BLaER1 treated with 17β-estradiol and CSF1 and Interleukin-3, amounts not matched to agents 10 nM and 100 nM (cell line): ENCODE measurements at regions not wholly inside any gene's neighbourhood (a gene's known extent, or its start where the extent isn't known, plus 50 kb on each side); places are given as distances from the start of the nearest gene placed in this dataset.

Experiments used
- H3K27ac ChIP-seq, 11 experiments: shearing (Covaris generic); formaldehyde crosslinking; 2 replicates each; pipeline ENCODE4 v1.8.1; 2022
- H3K27me3 ChIP-seq, 11 experiments: shearing (Covaris generic); formaldehyde crosslinking; 2 replicates each; pipeline ENCODE4 v1.8.1; 2022
- H3K36me3 ChIP-seq, 11 experiments: shearing (Covaris generic); formaldehyde crosslinking; 2 replicates each; pipeline ENCODE4 v1.8.1; 2022
- H3K4me1 ChIP-seq, 10 experiments: shearing (Covaris generic); formaldehyde crosslinking; 2 replicates each; pipeline ENCODE4 v1.8.1; 2022
- H3K4me2 ChIP-seq, 11 experiments: shearing (Covaris generic); formaldehyde crosslinking; 2 replicates each; pipeline ENCODE4 v1.8.1; 2022
- H3K4me3 ChIP-seq, 10 experiments: shearing (Covaris generic); formaldehyde crosslinking; 2 replicates each; pipeline ENCODE4 v1.8.1; 2022
- H3K9ac ChIP-seq, 11 experiments: shearing (Covaris generic); formaldehyde crosslinking; 2 replicates each; pipeline ENCODE4 v1.8.1; 2022
- H3K9me3 ChIP-seq, 11 experiments: shearing (Covaris generic); formaldehyde crosslinking; replicated peaks in 1 of 11; 2 replicates each; pipeline ENCODE4 v1.8.1; 2022
- H4K20me1 ChIP-seq, 11 experiments: shearing (Covaris generic); formaldehyde crosslinking; 2 replicates each; pipeline ENCODE4 v1.8.1; 2022
- Cebpa-rat ChIP-seq, 11 experiments: shearing (Covaris generic); IDR thresholded peaks; 2 replicates each; pipeline ENCODE4 v1.8.1; 2022

DNA sequence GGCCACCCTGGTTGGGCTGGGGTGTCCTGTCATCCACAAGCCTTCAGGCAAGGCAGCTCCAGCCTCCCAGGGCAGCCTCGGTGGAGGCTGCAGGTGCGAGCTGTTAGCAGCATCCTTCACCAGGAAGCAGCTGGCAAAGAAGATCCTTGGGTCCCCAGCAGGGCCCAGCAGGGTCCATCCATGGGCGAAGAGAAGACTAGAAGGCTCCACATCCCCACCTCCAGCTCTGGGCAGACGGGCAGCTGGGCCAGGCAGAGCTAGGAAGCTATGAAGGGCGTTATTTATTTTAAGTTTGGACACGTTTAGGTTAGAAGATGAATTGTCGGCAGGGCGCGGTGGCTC is 348.5 kb downstream of the TCERG1L start:
- Histone ChIP-seq H3K4me3 (no peak overlapping the region), H3K4me1 (peaks cover 5 to 16% (median 6%) of the 10 kb centered on the region in 10 experiments; a peak in 17 of 20 replicates), H3K4me2 (no peak overlapping the region), H3K27ac (no peak overlapping the region), H3K9ac (no peak overlapping the region), H3K36me3 (no peaks in the 10 kb centered on the region), H3K27me3 (no peaks in the 10 kb centered on the region), H3K9me3 (peaks cover 0 to 6% (median 0%) of the 10 kb centered on the region in 11 experiments; a peak in 2 of 22 replicates), H4K20me1 (no peaks in the 10 kb centered on the region; a peak in 1 of 22 replicates)
- no peak for TF ChIP-seq Cebpa-rat (IDR thresholded peaks at IDR 0.05)

DNA sequence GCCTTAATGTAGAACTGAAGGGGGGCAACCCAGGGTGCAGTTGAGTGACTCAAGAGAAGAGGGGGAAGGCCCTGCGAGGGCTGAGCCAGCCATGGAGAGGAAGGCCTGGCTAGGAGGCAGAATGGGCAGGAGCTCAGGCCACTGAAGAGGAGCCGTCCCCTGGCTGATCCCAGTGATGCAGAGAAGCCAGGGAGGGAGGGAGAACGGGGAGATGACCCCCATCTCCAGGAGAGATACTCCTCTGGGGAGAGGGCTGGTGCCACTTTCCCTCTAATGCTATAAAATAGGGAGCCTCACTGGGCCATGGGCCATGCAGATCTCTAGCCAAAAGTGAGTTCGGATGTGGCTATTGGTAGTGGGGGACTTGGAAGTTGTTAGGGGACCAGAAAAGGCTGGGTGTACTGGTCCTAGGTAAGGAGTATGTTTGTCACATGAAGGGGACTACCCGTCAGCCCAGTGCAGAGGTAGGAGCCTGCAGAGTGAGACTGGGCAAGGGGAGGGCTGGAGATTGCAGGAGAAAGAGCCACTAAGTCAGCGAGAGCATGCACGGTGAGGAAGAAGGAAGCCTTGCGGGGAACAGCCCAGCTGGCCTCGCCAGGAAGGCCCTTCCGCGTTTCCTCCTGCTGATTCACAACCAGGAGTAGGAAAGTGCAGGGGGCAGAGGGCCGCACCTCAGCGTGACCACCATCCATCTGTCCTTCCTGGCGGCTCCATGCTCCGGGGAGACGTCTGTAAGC is 347.6 kb downstream of the TCERG1L start:
- Histone ChIP-seq H4K20me1 (no peaks in the 10 kb centered on the region; a peak in 1 of 22 replicates), H3K36me3 (no peaks in the 10 kb centered on the region), H3K4me2 (no peak overlapping the region), H3K9ac (no peak overlapping the region), H3K27ac (no peak overlapping the region), H3K9me3 (peaks cover 0 to 6% (median 0%) of the 10 kb centered on the region in 11 experiments; a peak in 2 of 22 replicates), H3K4me1 (peaks cover 9 to 20% (median 13%) of the 10 kb centered on the region in 10 experiments; a peak in 18 of 20 replicates), H3K27me3 (no peaks in the 10 kb centered on the region), H3K4me3 (no peak overlapping the region)
- TF ChIP-seq Cebpa-rat (IDR thresholded peaks at IDR 0.05): no peak

DNA sequence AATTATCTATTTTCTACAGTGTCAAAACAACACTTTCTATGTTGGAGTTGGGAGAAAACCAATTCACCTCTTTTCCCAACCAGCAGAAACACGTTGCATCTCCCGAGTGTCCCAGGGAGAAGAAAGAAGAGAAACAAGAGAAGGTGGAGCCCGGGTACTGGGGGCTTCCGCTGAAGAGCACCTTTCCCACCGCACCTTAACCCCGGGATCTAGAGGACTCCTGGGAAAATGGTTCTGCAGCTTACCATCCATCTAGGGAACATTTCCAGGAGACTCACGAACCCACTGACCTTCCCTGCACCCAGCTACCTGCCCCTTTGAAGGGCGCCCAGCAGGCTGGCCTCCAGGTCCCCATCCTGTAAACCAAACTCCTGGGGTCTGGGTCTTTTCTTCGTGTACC is 346.8 kb downstream of the TCERG1L start:
- H3K4me2 ChIP-seq: no peak overlapping the region
- H3K36me3 ChIP-seq: no peaks in the 10 kb centered on the region
- no peaks in the 10 kb centered on the region for H3K27me3 ChIP-seq
- H3K4me3 ChIP-seq: no peak overlapping the region
- peaks cover 9 to 19% (median 13%) of the 10 kb centered on the region in 10 experiments; a peak in 18 of 20 replicates for H3K4me1 ChIP-seq
- no peak overlapping the region for H3K27ac ChIP-seq
- no peaks in the 10 kb centered on the region for H4K20me1 ChIP-seq
- no peak overlapping the region for H3K9ac ChIP-seq
- no peak for TF ChIP-seq Cebpa-rat (IDR thresholded peaks at IDR 0.05)
- H3K9me3 ChIP-seq: peaks cover 0 to 6% (median 0%) of the 10 kb centered on the region in 11 experiments; a peak in 2 of 22 replicates

DNA sequence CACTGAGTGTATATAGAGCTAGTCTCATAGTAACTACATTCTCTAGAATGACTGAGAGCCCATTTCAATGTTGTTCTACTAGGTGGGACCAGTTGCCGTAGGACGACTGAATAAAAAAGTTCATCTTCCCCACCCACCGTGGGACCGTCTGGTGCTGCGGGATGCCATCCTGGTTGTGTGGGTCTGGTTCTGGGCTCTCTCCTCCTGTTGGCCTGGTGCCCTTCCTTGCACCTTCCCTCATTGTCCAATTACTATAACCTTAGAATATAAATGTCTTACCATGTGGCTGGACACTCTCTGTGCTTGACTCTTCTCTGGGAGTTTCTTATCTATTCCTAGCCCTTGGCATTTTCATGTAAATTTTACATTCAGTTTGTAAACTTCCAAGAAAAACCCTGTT is 344.4 kb downstream of the TCERG1L start:
- TF ChIP-seq Cebpa-rat (IDR thresholded peaks at IDR 0.05): no peak
- Histone ChIP-seq H3K27ac (no peak overlapping the region), H3K4me2 (no peak overlapping the region), H3K9me3 (peaks cover 0 to 17% (median 4%) of the 10 kb centered on the region in 11 experiments; a peak in 11 of 22 replicates), H3K4me3 (no peak overlapping the region), H3K9ac (no peak overlapping the region), H3K36me3 (no peaks in the 10 kb centered on the region), H4K20me1 (no peaks in the 10 kb centered on the region), H3K4me1 (peaks cover 9 to 15% (median 12%) of the 10 kb centered on the region in 10 experiments; a peak in 18 of 20 replicates), H3K27me3 (no peaks in the 10 kb centered on the region)

DNA sequence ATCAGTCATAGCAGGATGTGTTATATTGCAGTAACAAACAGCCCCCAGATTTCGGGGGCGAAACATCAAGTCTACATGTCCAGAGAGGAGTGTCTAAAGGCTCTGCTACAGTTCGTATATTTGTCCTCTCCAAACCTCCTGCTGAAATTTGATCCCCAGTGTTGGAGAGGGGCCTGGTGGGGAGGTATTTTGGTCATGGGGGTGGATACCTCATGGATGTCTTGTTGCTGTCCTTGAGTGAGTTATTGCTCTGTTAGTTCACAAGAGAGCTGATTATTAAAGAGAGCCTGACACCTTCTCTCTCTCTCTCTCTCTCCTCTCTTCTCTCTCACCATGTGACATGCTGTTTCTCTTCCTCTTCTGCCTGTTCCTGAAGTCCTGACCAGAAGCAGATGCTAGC is 343.7 kb downstream of the TCERG1L start:
- TF ChIP-seq Cebpa-rat (IDR thresholded peaks at IDR 0.05): no peak
- Histone ChIP-seq H4K20me1 (no peaks in the 10 kb centered on the region), H3K27ac (no peak overlapping the region), H3K36me3 (no peaks in the 10 kb centered on the region), H3K9ac (no peak overlapping the region), H3K4me3 (no peak overlapping the region), H3K4me2 (peak overlapping the region in 9 of 11 experiments; percentile 16 to 44 (median 26); a peak in 13 of 22 replicates), H3K27me3 (no peaks in the 10 kb centered on the region), H3K4me1 (peaks cover 9 to 15% (median 11%) of the 10 kb centered on the region in 10 experiments; a peak in 18 of 20 replicates), H3K9me3 (peaks cover 0 to 22% (median 7%) of the 10 kb centered on the region in 11 experiments; a peak in 12 of 22 replicates)

DNA sequence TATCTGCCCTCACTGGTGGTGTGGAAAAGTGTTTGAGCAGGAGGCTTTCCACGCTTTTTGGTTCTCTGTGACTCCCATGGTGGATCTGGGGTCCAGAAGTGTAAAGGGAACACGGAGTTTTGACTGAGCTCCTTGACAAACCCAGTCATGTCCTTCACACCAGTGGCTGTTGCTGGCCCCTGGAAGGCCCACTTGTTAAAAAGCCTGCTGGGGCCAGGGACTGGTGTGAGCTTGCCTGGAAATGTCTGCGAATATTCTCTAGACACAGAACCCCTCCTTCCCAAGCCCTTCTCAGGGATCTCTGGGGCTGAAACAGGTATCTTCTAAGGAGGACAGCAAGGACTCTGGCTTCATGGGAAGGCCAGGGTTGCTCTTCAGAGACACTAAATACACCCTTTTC is 343.0 kb downstream of the TCERG1L start:
- Histone ChIP-seq H3K36me3 (no peaks in the 10 kb centered on the region), H3K4me2 (peak overlapping the region in 8 of 11 experiments; percentile 16 to 44 (median 25); a peak in 11 of 22 replicates), H3K27me3 (no peaks in the 10 kb centered on the region), H3K9ac (no peak overlapping the region), H3K4me3 (no peak overlapping the region), H3K9me3 (peaks cover 0 to 29% (median 14%) of the 10 kb centered on the region in 11 experiments; a peak in 14 of 22 replicates), H3K27ac (no peak overlapping the region), H4K20me1 (no peaks in the 10 kb centered on the region), H3K4me1 (peaks cover 8 to 15% (median 11%) of the 10 kb centered on the region in 10 experiments; a peak in 18 of 20 replicates)
- no peak for TF ChIP-seq Cebpa-rat (IDR thresholded peaks at IDR 0.05)

DNA sequence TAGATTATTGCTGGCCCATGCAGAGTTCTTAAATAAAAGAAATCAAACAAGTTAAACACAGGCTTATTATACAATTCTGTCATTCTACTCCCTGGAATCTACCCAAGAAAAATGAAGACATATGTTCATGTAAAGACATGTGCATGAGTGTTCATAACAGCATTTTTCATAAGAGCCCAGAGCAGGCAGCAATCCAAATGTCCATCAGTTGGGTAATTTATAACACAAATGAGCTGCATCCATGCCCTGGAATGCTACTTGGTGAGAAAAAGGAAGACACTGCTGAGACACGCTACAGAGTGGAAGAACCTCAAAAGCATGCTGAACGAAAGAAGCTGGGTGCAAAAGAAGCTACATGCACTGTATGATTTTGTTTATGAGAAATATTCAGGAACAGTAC is 342.6 kb downstream of the TCERG1L start:
- H3K9me3 ChIP-seq: peaks cover 0 to 31% (median 15%) of the 10 kb centered on the region in 11 experiments; a peak in 14 of 22 replicates
- no peak for TF ChIP-seq Cebpa-rat (IDR thresholded peaks at IDR 0.05)

DNA sequence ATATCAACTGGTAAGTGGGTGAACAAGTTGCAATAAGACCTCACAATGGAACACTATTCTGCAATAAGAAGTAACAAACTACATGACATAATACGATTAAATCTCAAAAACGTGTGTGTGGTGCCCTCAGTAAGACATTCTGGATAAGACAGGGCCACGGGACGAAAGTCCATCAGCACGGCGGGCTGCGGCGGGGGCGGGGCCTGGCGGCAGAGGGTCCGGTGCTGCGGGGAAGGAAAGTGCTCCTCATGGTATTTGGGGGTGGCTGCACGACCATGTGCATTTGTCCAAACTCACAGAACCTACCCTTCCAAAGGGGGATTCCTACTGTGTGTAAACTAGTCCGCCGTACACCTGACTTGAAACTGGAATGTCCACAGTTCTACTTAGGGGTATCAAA is 341.8 kb downstream of the TCERG1L start:
- TF ChIP-seq Cebpa-rat (IDR thresholded peaks at IDR 0.05): no peak
- no peak overlapping the region for H3K27ac ChIP-seq
- no peak overlapping the region for H3K4me3 ChIP-seq
- H3K36me3 ChIP-seq: no peaks in the 10 kb centered on the region
- H3K9me3 ChIP-seq: peaks cover 0 to 31% (median 15%) of the 10 kb centered on the region in 11 experiments; a peak in 14 of 22 replicates
- peaks cover 8 to 15% (median 11%) of the 10 kb centered on the region in 10 experiments; a peak in 18 of 20 replicates for H3K4me1 ChIP-seq
- no peaks in the 10 kb centered on the region for H4K20me1 ChIP-seq
- no peak overlapping the region for H3K9ac ChIP-seq
- H3K4me2 ChIP-seq: no peak overlapping the region
- no peaks in the 10 kb centered on the region for H3K27me3 ChIP-seq

More for the DNA sequence above, 342.6 kb downstream of the TCERG1L start:
- no peaks in the 10 kb centered on the region for H4K20me1 ChIP-seq
- H3K27me3 ChIP-seq: no peaks in the 10 kb centered on the region
- H3K4me2 ChIP-seq: no peak overlapping the region
- H3K4me1 ChIP-seq: peaks cover 8 to 15% (median 11%) of the 10 kb centered on the region in 10 experiments; a peak in 18 of 20 replicates
- H3K9ac ChIP-seq: no peak overlapping the region
- H3K4me3 ChIP-seq: no peak overlapping the region
- no peak overlapping the region for H3K27ac ChIP-seq
- H3K36me3 ChIP-seq: no peaks in the 10 kb centered on the region

DNA sequence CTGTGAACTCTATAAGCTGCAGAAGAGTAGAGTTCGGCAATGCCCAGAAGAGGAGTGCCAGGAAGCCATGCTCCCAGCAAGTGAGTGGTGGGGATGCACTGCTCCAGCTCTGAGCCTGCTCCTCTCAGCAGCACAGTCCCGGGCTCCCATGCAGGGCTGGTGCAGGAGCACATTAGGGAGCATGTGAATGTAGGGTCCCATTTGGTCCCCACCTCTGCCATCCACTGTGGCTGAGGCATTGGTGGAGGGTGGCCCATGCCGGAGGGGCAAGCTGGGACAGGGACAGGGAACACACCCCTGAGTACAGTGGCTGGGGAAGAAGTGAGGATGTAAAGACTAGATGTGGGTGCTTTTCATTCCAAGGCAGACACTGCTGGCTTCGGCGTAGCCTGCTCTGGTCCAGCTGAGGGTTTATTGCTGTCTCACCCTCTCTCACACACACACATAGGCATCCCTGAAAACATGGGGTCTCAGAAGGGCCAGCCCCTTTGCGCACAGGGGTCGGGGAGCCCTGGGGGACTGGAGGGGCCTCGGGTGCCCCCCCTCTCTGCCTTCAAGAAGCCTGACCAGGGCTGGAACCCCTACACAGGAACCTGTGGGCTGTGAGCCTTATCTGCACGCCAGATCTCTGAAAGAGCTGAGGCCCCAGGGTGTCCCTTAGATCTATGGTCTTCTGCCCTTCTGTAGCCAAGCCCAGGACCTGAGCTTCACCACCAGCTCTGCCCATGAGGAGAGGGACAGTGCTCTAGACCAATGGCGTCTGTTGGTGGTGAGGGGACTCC is 341.0 kb downstream of the TCERG1L start:
- H3K4me2 ChIP-seq: no peak overlapping the region
- peaks cover 8 to 15% (median 11%) of the 10 kb centered on the region in 10 experiments; a peak in 18 of 20 replicates for H3K4me1 ChIP-seq
- TF ChIP-seq Cebpa-rat (IDR thresholded peaks at IDR 0.05): no peak
- no peak overlapping the region for H3K27ac ChIP-seq
- H3K4me3 ChIP-seq: no peak overlapping the region
- no peaks in the 10 kb centered on the region for H4K20me1 ChIP-seq
- peaks cover 0 to 31% (median 16%) of the 10 kb centered on the region in 11 experiments; a peak in 14 of 22 replicates for H3K9me3 ChIP-seq
- no peaks in the 10 kb centered on the region for H3K36me3 ChIP-seq
- H3K27me3 ChIP-seq: no peaks in the 10 kb centered on the region
- H3K9ac ChIP-seq: no peak overlapping the region
